ENCODE measurements at regions not wholly inside any gene's neighbourhood (a gene's known extent, or its start where the extent isn't known, plus 50 kb on each side); places are given as distances from the start of the nearest gene placed in this dataset.
A peak's percentile ranks its signal among the peaks of the same experiment; 100 is the strongest.
"Not testable (repeated sequence)": the region's sequence is repeated elsewhere in the genome, so short reads cannot be mapped to it uniquely, and the experiment has no call there.

DNA sequence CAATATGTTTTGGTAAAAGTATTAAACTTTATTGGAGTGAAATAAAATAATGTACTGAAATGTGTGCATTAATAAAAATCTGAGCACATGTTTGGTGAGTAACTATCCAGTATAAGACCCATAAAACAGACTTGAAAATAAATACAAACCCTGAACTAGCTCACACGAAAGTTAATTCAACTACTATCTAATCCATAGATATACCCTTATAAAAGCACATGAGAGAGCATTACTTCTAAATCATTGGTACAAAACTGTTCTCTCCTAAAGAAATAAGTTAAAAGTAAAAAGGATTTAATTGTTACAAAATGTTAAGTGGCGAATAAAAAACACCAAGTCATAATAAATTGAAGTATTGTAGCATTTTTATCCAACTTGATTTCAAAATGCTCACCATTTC lies 295.6 kb downstream of the PTPRC start:
- DNase-seq (ENCODE audit: low spot score): no peak

- no peak for DNase-seq (ENCODE audit: low spot score)
Observed at GRCh38 chr1:198934901-198935305, 296.1 kb downstream of the PTPRC start.

- peak; percentile 49 for DNase-seq (ENCODE audit: low spot score)
Observed at GRCh38 chr1:198935306-198935921, 296.6 kb downstream of the PTPRC start.

DNA sequence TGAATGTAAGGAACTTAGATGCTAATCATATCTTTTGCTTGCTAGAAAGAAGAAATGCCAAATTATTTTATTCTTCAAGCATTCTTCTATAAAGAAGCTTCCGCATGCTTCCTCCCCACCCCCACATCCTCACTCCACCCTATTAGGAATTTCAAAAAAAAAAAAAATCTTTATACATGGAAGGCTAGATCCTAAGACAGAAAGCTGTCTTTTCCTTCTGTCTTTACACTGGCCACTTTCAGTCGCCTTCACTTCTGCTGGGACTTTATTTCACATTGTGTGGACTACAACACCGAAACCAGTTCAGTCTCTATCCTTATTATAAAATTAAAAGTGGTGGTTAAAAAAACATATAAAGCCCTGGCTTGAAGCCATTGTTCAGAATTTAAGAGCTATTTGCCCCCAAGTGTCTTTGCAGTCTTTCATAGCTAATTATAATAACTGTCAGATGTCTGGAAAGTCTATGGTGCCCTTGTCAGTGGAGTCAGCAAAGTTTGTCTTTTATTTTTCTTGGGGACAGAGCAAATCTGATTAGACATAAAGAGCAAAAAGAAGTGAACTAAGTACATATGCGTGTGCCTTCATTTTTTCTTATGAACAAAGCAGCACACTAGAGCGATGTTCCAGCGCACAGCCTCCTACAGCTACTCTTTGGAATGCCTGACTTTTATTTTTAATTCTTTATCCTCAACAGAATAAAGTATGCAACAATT lies 297.7 kb downstream of the PTPRC start:
- DNase-seq (ENCODE audit: low spot score): no peak

GRCh38 chr1:198937231-198938031 lies 298.6 kb downstream of the PTPRC start:
- peak; percentile 49 for DNase-seq (ENCODE audit: low spot score)

DNA sequence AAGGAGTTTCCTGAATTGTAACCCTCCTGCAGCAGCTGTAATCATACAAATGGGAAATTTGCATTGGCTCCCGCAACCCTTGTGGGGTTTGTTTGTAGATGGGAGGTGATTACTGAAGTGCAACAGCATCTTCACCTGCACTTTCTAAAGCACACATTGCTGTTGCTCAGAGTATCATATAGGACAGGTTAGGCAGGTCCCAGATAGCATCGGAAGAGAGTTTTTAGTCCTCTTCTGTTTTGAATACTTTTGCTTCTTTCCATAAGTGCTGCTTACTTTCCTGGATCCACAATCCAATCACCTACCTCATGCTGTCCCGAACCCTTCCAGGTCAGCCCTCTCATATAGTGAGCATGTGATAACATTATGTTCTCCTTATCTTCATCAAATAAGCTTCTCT lies 300.4 kb downstream of the PTPRC start:
- no peak for DNase-seq (ENCODE audit: low spot score)

- no peak for DNase-seq (ENCODE audit: low spot score)
Observed at GRCh38 chr1:198939956-198940355, 301.1 kb downstream of the PTPRC start.

DNA sequence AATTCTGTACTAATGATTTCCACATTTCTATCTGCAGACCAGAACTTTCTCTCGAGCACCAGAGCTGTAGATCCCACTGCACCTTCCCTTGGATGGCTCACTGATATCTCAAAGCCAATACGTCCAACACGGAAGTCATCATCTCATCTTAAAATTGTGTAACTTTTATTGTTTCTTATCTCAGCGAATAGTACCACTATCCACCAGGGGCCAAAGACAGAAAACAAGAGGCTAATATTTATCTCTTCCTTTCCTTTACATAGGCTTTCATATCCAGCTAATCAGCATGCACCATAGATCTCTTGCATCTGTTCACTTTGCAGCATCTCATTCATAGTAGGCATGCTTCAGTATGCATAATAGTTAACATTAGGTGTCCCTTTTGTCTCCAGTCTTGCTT lies 303.6 kb downstream of the PTPRC start:
- no peak for DNase-seq (ENCODE audit: low spot score)

DNA sequence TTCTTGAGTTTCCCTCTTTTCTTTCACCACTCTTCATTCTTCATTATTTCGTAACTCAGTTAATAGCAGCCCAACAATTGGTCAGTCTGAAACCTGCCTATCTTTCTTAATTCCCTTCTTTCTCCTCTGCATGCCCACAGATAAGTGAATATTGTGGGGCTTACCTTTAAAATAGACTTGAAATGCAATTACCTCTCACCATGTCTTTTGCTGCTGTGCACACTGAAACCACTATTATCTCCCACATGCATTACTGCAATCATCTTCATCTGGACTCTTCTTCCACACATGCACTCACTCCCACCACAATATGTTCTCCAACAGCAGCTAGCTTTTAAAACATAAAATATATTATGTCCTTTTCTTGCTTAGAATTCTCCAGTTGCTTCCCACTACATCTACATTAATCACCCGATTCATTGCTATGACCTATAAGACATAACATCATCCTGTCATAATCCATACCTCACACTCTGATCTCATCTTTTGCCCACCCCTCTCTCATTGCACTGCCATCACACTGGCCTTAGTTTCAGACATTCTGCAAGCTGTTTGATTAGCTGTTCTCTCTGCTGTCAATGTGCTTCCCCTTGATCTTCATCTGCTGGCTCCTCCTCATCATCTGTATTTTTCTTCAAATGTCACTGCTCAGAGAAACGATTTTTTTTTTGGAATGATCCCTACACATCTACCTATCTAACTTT lies 304.8 kb downstream of the PTPRC start:
- DNase-seq (ENCODE audit: low spot score): no peak

GRCh38 chr1:198947456-198947855 lies 308.6 kb downstream of the PTPRC start:
- DNase-seq (ENCODE audit: low spot score): no peak

- DNase-seq (ENCODE audit: low spot score): no peak
Observed at GRCh38 chr1:198948895-198949659, 310.2 kb downstream of the PTPRC start.

- no peak for DNase-seq (ENCODE audit: low spot score)
Observed at GRCh38 chr1:198950036-198950435, 311.2 kb downstream of the PTPRC start.

- DNase-seq (ENCODE audit: low spot score): no peak
Observed at GRCh38 chr1:198955085-198955484, 316.2 kb downstream of the PTPRC start.

GRCh38 chr1:198957044-198957443 lies 318.2 kb downstream of the PTPRC start:
- no peak for DNase-seq (ENCODE audit: low spot score)

GRCh38 chr1:198959032-198959431 lies 320.2 kb downstream of the PTPRC start:
- DNase-seq (ENCODE audit: low spot score): no peak

GRCh38 chr1:198959676-198960075 lies 320.8 kb downstream of the PTPRC start:
- no peak for DNase-seq (ENCODE audit: low spot score)

GRCh38 chr1:198963796-198964195 lies 325.0 kb downstream of the PTPRC start:
- not testable (repeated sequence) for DNase-seq (ENCODE audit: low spot score)

DNA sequence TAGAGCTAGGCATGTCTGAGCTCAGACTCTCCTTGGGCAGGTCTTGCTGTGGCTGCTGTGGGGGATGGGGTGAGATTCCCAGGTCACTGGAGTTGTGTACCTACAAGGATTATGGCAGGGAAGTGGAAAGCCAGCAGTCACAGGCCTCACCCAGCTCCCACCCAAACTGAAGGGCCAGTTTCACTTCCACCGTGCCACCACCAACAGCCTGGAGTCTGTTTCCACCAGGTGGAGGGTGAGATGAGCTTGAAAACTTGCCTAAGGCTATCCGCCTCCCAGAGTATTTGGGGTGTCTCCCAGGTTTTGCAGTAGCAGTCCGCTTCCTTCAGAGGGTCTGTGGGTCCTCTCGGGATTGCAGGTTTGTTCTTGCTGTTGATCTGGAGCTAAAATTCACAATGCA lies 327.7 kb downstream of the PTPRC start:
- DNase-seq (ENCODE audit: low spot score): no peak

GRCh38 chr1:198967566-198967965 lies 328.7 kb downstream of the PTPRC start:
- DNase-seq (ENCODE audit: low spot score): no peak

DNA sequence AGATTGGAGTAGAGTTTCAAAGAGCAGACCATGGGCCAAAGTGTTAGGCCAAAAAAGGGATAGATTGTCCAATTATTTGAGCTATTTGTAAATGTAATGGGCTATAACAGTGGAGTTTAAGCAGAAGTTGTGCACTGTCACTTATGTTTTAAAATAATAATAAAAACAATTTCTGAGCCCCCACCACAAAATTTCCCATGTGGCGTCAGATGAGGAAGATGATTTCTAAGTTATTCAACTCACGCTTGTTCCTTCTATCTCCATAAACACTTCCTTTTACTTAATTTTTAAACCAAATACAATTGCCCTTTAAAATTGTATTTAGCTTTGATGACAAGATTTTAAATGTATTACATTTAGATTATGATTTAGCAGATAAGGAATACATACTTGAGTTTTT lies 330.0 kb downstream of the PTPRC start:
- DNase-seq (ENCODE audit: low spot score): no peak

- DNase-seq (ENCODE audit: low spot score): no peak
Observed at GRCh38 chr1:198969981-198970380, 331.1 kb downstream of the PTPRC start.

- DNase-seq (ENCODE audit: low spot score): no peak
Observed at GRCh38 chr1:198970916-198971315, 332.1 kb downstream of the PTPRC start.
